ENCODE measurements at regions not wholly inside any gene's neighbourhood (a gene's known extent, or its start where the extent isn't known, plus 50 kb on each side); places are given as distances from the start of the nearest gene placed in this dataset.

- DNase-seq (ENCODE audit: low read depth): no peak
- H3K4me3 ChIP-seq (ENCODE audit: low read depth, low read length): no peak overlapping the region
- TF ChIP-seq CTCF (IDR thresholded peaks at IDR 0.05; ENCODE audit: insufficient read depth, low read depth, low read length, missing control alignments): no peak
These were observed 1005.3 kb upstream of the EPHA7 start for GRCh38 chr6:94424692-94425091.

GRCh38 chr6:94417363-94417762 is 998.0 kb upstream of the EPHA7 start:
- no peak for TF ChIP-seq CTCF (IDR thresholded peaks at IDR 0.05; ENCODE audit: insufficient read depth, low read depth, low read length, missing control alignments)
- H3K4me3 ChIP-seq (ENCODE audit: low read depth, low read length): no peak overlapping the region
- DNase-seq (ENCODE audit: low read depth): no peak

- no peak for DNase-seq (ENCODE audit: low read depth)
These were observed 994.7 kb upstream of the EPHA7 start for GRCh38 chr6:94414041-94414440.

GRCh38 chr6:94401311-94401710 is 982.0 kb upstream of the EPHA7 start:
- no peak for TF ChIP-seq CTCF (IDR thresholded peaks at IDR 0.05; ENCODE audit: insufficient read depth, low read depth, low read length, missing control alignments)
- no peak for DNase-seq (ENCODE audit: low read depth)
- H3K4me3 ChIP-seq (ENCODE audit: low read depth, low read length): no peak overlapping the region

More at GRCh38 chr6:94414041-94414440, 994.7 kb upstream of the EPHA7 start:
- no peak overlapping the region for H3K4me3 ChIP-seq (ENCODE audit: low read depth, low read length)
- TF ChIP-seq CTCF (IDR thresholded peaks at IDR 0.05; ENCODE audit: insufficient read depth, low read depth, low read length, missing control alignments): no peak

- DNase-seq (ENCODE audit: low read depth): no peak
- TF ChIP-seq CTCF (IDR thresholded peaks at IDR 0.05; ENCODE audit: insufficient read depth, low read depth, low read length, missing control alignments): no peak
- no peak overlapping the region for H3K4me3 ChIP-seq (ENCODE audit: low read depth, low read length)
These were observed 975.5 kb upstream of the EPHA7 start for GRCh38 chr6:94394822-94395221.

- no peak for TF ChIP-seq CTCF (IDR thresholded peaks at IDR 0.05; ENCODE audit: insufficient read depth, low read depth, low read length, missing control alignments)
- H3K4me3 ChIP-seq (ENCODE audit: low read depth, low read length): no peak overlapping the region
- no peak for DNase-seq (ENCODE audit: low read depth)
These were observed 969.9 kb upstream of the EPHA7 start for GRCh38 chr6:94389218-94389617.

- DNase-seq (ENCODE audit: low read depth): no peak
- H3K4me3 ChIP-seq (ENCODE audit: low read depth, low read length): no peak overlapping the region
- TF ChIP-seq CTCF (IDR thresholded peaks at IDR 0.05; ENCODE audit: insufficient read depth, low read depth, low read length, missing control alignments): no peak
These were observed 958.5 kb upstream of the EPHA7 start for GRCh38 chr6:94377835-94378234.
